NT2/D1 (cell line): ENCODE measurements at regions not wholly inside any gene's neighbourhood (a gene's known extent, or its start where the extent isn't known, plus 50 kb on each side); places are given as distances from the start of the nearest gene placed in this dataset.

Source experiments
- DNase-seq: peaks from one replicate; pipeline ENCODE4 v3.0.0-alpha.2; 2011; ENCODE audit warnings: low read depth, low spot score
- H3K27me3 ChIP-seq: 2 replicates; pipeline ENCODE4 v1.6.0; 2011; ENCODE audit warnings: mild to moderate bottlenecking; ENCODE audit not compliant: insufficient read length, insufficient read depth
- H3K36me3 ChIP-seq: 2 replicates; pipeline ENCODE4 v1.6.1; 2011; ENCODE audit warnings: mild to moderate bottlenecking, low read length, mixed read lengths; ENCODE audit not compliant: insufficient read depth, insufficient read length
- H3K4me1 ChIP-seq: 2 replicates; pipeline ENCODE4 v1.5.1; 2011; ENCODE audit not compliant: insufficient read depth, insufficient read length
- H3K4me3 ChIP-seq: 2 replicates; pipeline ENCODE4 v1.5.1; 2011; ENCODE audit warnings: low read depth; ENCODE audit not compliant: insufficient read length
- H3K9ac ChIP-seq: 2 replicates; pipeline ENCODE4 v1.6.0; 2011; ENCODE audit warnings: low read depth; ENCODE audit not compliant: insufficient read length
- H3K9me3 ChIP-seq: 2 replicates; pipeline ENCODE4 v1.5.1; 2011; ENCODE audit warnings: mild to moderate bottlenecking, low read length; ENCODE audit not compliant: insufficient read depth
- SUZ12 ChIP-seq: IDR thresholded peaks from 2 replicates; pipeline ENCODE4 v1.6.1; 2011; ENCODE audit not compliant: insufficient read length, insufficient read depth; ENCODE audit errors: extremely low read depth
- YY1 ChIP-seq: IDR thresholded peaks from 2 replicates; pipeline ENCODE4 v1.6.1; 2011; ENCODE audit not compliant: insufficient read length, insufficient read depth
- ZNF274 ChIP-seq: IDR thresholded peaks from 2 replicates; pipeline ENCODE4 v1.6.1; 2011; ENCODE audit warnings: mild to moderate bottlenecking, low read depth, low read length

- H3K9ac ChIP-seq = no peak overlapping the region
- no peaks in the 10 kb centered on the region for H3K9me3 ChIP-seq
- no peak overlapping the region for H3K4me3 ChIP-seq
- DNase-seq = no peak
- no peaks in the 10 kb centered on the region for H3K4me1 ChIP-seq
- TF ChIP-seq ZNF274 (no peak), YY1 (no peak), SUZ12 (no peak)
- H3K27me3 ChIP-seq = no peaks in the 10 kb centered on the region
- H3K36me3 ChIP-seq = no peaks in the 10 kb centered on the region
Measured at GRCh38 chr10:4196771-4197390, 411.9 kb upstream of the KLF6 start.

DNA sequence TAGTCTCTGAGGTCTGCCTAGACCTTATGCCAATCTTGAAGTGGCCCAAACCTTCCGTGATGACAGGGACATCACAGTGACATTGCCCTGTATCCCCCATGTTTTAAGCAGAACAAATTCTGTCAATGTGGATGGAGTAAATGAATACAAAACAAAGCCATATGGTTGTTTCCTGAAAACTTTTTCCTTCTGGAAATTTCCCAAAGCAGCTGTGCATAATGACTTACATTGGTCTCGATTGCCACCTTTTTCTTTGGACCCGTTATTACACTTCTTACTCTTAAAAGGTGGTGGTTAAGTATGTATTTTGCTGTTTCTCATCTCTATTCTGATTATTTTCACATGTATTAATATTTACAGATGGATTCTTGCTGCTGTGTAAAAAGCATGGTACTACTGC, 411.2 kb upstream of the KLF6 start:
- H3K4me3 ChIP-seq = no peak overlapping the region
- no peaks in the 10 kb centered on the region for H3K9me3 ChIP-seq
- no peaks in the 10 kb centered on the region for H3K27me3 ChIP-seq
- TF ChIP-seq YY1 (no peak), SUZ12 (no peak)
- no peaks in the 10 kb centered on the region for H3K4me1 ChIP-seq
- H3K9ac ChIP-seq = no peak overlapping the region
- DNase-seq = no peak
- H3K36me3 ChIP-seq = no peaks in the 10 kb centered on the region

- H3K9ac ChIP-seq = no peak overlapping the region
- DNase-seq = no peak
- TF ChIP-seq SUZ12 (no peak), ZNF274 (no peak), YY1 (no peak)
Measured at GRCh38 chr10:4195213-4195612, 410.2 kb upstream of the KLF6 start.

GRCh38 chr10:4194231-4194630, 409.2 kb upstream of the KLF6 start:
- Histone ChIP-seq H3K4me3 (no peak overlapping the region), H3K9ac (no peak overlapping the region), H3K4me1 (no peaks in the 10 kb centered on the region), H3K9me3 (no peaks in the 10 kb centered on the region), H3K27me3 (no peaks in the 10 kb centered on the region), H3K36me3 (no peaks in the 10 kb centered on the region)
- no peak for TF ChIP-seq ZNF274
- DNase-seq = no peak

More at GRCh38 chr10:4195213-4195612, 410.2 kb upstream of the KLF6 start:
- H3K4me1 ChIP-seq = no peaks in the 10 kb centered on the region
- H3K4me3 ChIP-seq = no peak overlapping the region
- H3K9me3 ChIP-seq = no peaks in the 10 kb centered on the region
- no peaks in the 10 kb centered on the region for H3K27me3 ChIP-seq
- no peaks in the 10 kb centered on the region for H3K36me3 ChIP-seq

- no peak for TF ChIP-seq ZNF274
- no peak for TF ChIP-seq YY1
- no peak for TF ChIP-seq SUZ12
- DNase-seq = no peak
- H3K4me3 ChIP-seq = no peak overlapping the region
- no peak overlapping the region for H3K9ac ChIP-seq
- no peaks in the 10 kb centered on the region for H3K4me1 ChIP-seq
- no peaks in the 10 kb centered on the region for H3K36me3 ChIP-seq
- H3K9me3 ChIP-seq = no peaks in the 10 kb centered on the region
- no peaks in the 10 kb centered on the region for H3K27me3 ChIP-seq
Measured at GRCh38 chr10:4191894-4192293, 406.9 kb upstream of the KLF6 start.

DNA sequence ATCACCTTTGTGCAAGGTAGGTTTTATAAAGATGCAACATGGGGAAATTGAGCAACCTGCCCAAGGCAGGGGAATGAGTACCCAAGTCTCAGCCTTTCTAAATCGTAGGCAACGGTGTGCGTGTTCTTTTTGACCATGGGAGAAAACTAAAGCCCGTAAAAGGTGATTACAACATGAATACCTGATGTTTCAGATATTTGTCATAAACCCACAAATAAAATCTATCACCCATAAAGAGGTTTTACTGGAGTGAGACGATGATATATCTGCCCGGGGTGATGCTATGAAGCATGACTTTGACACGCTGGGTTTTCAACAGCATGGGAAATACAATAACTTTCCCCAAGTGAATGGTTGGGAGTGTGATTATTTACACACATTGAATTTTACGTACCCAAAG, 406.3 kb upstream of the KLF6 start:
- no peak overlapping the region for H3K9ac ChIP-seq
- H3K4me3 ChIP-seq = no peak overlapping the region
- H3K27me3 ChIP-seq = no peaks in the 10 kb centered on the region
- H3K4me1 ChIP-seq = no peaks in the 10 kb centered on the region
- no peaks in the 10 kb centered on the region for H3K36me3 ChIP-seq
- DNase-seq = no peak
- no peak for TF ChIP-seq YY1
- TF ChIP-seq ZNF274 = no peak
- TF ChIP-seq SUZ12 = no peak
- H3K9me3 ChIP-seq = no peaks in the 10 kb centered on the region

- TF ChIP-seq SUZ12 = no peak
- no peak for TF ChIP-seq ZNF274
- no peak for TF ChIP-seq YY1
- DNase-seq = no peak
- Histone ChIP-seq H3K36me3 (no peaks in the 10 kb centered on the region), H3K27me3 (no peaks in the 10 kb centered on the region), H3K4me3 (no peak overlapping the region), H3K9me3 (no peaks in the 10 kb centered on the region), H3K4me1 (no peaks in the 10 kb centered on the region), H3K9ac (no peak overlapping the region)
Measured at GRCh38 chr10:4190876-4191275, 405.9 kb upstream of the KLF6 start.
